Keratinocyte (primary cell): ENCODE measurements at regions not wholly inside any gene's neighbourhood (a gene's known extent, or its start where the extent isn't known, plus 50 kb on each side); places are given as distances from the start of the nearest gene placed in this dataset.

Experiments used
- CTCF ChIP-seq, 3 experiments: IDR thresholded peaks in 1 of 3; conservative IDR thresholded peaks in 1 of 3; optimal IDR thresholded peaks in 1 of 3; 2 replicates in 2 of 3; 3 replicates in 1 of 3; pipeline versions ENCODE3 to v1.5.1; 2011; ENCODE audit warnings: low read length in 3 of 3, mild to moderate bottlenecking in 3 of 3, moderate library complexity in 2 of 3, control low read depth in 1 of 3, inconsistent platforms in 1 of 3; ENCODE audit not compliant: insufficient read depth in 2 of 3; ENCODE audit errors: extremely low read depth in 1 of 3
- EZH2 ChIP-seq: IDR thresholded peaks from one replicate; pipeline ENCODE4 v1.6.1; 2012; ENCODE audit warnings: inconsistent platforms, mild to moderate bottlenecking, low read length, moderate library complexity

GRCh38 chr7:159269745-159270144 is 125.1 kb upstream of the VIPR2 start:
- TF ChIP-seq CTCF (optimal IDR thresholded peaks at IDR 0.05 in 1 of 3, IDR thresholded peaks at IDR 0.05 in 1 of 3, conservative IDR thresholded peaks at IDR 0.05 in 1 of 3; ENCODE audit: extremely low read depth in 1 of 3, insufficient read depth in 2 of 3, low read length in 3 of 3) (no peak), EZH2 (no peak)
